ENCODE measurements at regions not wholly inside any gene's neighbourhood (a gene's known extent, or its start where the extent isn't known, plus 50 kb on each side); places are given as distances from the start of the nearest gene placed in this dataset.
"Not testable (repeated sequence)": the region's sequence is repeated elsewhere in the genome, so short reads cannot be mapped to it uniquely, and the experiment has no call there.

DNA sequence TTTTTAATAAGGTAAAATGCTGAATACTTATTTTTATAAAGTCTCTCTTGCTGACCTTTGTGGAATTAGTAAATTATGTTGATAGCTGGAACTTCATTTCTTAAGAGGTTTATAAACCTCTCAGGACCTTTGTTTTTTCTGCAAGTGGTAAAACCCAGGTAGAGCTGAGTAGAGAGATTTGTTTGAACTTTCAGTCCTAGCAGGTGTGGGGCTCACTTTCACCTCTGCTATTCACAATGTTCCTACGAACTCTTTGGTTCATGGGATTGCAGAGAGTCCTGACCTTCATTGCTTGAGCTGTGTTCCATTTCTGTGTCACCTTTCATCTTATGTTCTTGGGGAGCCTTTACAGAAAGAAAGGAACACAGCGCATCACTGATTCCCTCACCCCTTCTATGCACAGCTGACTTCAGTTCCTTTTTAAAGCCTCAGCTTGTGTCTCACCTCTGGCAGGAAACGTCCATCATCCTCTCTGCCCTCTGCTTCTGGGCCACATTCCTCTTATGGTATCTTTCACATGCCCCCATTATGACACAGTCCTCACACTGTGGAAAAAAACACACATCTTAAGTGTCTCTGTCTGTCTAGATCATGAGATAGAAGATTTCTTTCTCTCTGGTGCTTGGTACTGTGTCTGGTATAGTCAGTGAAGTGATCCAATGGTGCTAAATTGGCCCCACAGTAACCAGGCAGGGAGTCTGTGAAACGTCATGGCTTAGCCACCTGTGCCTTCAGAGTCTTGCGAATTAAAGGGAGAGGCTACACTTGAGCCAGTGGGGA is 262.5 kb upstream of the B3GALT2 start:
- peak; percentile 8 for DNase-seq

DNA sequence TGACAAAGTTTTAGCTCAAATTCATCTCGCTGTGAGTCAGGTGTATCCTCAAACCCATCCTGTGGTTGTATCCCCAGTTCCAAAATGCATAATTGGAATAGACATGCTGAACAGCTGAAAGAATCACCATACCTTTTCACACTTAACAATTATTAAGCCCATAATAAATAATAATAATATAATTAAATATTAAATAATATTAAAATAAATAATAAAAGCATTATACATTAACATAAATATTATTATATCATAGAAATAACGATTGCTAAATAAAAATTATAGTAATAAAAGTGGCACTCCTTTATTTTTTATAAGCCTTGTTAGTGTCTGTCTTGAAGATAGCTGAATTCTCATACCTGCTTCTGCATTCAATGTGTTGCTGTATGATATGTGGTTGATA is 257.5 kb upstream of the B3GALT2 start:
- DNase-seq, result no peak

DNA sequence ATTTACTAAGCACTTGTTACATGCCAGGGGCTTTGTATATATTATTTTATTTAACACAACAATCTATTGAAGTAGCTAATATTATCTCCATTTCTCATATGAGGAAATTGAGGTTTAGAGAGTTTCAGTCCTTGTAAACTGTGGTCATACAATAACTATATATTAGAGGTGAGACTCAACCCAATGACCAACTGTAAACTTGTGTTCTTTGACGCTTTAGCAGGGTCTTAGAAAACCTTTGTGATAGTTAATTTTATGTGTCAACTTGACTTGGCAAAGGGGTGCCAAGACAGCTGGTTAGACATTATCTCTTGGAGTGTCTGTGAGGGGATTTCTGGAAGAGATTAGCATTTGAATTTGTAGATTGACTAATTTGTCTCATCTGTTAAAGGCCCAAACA is 252.4 kb upstream of the B3GALT2 start:
- no peak for DNase-seq

DNA sequence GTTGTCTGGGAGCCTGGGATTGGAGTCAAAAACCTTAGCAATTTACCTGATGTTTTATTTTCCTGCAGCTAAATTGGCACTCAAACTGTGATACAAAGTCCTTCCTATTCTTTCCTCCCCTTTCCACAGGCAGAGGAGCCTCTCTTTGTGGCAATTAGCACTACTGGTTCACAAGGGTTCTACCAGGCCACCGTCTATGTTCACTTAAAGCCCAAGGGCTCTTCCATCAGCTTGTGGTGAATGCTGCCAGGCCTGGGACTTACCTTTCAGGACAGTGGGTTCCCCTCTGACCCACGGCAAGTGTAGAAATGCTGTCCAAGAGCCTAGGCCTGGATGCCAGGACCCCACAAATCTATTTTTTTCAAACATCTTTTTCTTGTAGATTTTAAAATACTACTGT is 251.9 kb upstream of the B3GALT2 start:
- no peak for DNase-seq

DNA sequence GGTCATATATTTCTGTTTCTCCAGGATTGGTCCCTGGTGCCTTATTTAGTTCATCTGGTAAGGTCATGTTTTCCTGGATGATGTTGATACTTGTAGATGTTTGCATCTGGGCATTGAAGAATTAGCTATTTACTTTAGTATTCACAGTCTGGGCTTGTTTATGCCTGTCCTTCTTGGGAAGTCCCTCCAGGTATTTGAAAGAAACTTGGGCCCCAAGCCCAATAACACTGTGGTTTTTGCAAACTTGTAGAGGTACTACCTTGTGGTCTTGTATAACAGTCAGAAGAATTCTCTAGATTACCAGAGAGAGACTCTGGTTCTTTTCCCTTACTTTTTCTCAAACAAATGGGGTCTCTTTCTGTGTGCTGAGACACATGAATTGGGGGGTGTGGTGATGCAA is 251.4 kb upstream of the B3GALT2 start:
- DNase-seq, result no peak

DNA sequence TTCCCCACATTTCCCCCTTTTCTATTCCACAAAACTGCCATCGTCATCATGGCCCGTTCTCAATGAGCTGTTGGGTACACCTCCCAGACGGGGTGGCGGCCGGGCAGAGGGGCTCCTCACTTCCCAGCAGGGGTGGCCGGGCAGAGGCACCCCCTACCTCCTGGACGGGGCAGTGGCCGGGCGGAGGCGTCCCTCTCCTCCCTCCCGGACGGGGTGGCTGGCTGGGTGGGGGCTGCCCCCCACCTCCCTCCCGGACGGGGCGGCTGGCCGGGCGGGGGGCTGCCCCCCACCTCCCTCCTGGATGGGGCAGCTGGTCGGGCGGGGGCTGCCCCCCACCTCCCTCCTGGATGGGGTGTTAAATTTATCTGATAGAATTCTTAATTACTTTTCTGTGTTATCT is 250.9 kb upstream of the B3GALT2 start:
- not testable (repeated sequence) for DNase-seq

DNA sequence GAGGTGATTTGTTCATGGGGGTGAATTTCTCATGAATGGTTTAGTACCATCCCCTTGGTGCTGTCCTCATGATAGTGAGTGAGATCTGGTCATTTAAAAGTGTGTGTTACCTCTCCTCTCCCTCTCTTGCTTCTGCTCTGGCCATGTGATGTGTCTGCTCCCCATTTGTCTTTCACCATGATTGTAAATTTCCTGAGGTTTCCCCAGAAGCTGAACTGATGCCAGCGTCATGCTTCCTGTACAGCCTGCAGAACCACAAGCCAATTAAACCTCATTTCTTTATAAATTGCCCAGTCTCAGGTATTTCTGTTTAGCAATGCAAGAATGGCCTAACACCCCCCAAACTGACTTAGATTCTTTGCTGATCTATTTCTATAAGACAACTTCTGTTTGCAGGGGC is 249.4 kb upstream of the B3GALT2 start:
- no peak for DNase-seq

DNA sequence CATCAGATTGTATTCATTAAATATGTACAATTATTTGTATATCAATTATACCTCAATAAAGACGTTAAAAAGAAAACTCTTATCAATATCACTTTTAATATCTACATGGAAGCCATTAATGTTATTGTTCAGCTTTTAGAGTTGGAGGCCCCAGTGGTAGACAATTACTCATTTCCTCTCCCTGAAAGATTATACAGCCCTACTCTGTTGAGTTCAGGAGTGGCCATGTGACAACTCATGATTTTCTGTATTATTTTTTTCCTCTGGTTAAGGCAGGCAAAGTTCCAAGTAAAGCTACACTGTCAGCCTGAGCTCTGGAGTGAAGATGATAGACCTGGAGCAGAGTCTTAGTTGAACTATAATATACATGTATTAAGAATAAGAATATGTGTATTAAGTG is 247.9 kb upstream of the B3GALT2 start:
- DNase-seq, result no peak

DNA sequence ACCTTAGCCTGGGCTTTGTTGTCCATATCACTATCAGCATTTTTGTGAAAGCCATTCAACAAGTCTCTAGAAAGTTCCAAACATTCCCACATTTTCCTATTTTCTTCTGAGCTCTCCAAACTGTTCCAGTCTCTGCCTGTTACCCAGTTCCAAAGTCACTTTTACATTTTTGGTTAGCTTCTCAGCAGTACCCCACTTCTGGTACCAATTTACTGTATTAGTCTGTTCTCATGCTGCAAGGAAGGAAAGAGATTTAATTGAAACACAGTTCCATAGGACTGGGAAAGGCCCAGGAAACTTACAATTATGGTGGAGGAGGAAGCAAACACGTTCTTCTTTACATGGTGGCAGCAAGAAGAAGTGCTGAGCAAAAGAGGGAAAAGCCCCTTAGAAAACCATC is 247.2 kb upstream of the B3GALT2 start:
- no peak for DNase-seq

DNA sequence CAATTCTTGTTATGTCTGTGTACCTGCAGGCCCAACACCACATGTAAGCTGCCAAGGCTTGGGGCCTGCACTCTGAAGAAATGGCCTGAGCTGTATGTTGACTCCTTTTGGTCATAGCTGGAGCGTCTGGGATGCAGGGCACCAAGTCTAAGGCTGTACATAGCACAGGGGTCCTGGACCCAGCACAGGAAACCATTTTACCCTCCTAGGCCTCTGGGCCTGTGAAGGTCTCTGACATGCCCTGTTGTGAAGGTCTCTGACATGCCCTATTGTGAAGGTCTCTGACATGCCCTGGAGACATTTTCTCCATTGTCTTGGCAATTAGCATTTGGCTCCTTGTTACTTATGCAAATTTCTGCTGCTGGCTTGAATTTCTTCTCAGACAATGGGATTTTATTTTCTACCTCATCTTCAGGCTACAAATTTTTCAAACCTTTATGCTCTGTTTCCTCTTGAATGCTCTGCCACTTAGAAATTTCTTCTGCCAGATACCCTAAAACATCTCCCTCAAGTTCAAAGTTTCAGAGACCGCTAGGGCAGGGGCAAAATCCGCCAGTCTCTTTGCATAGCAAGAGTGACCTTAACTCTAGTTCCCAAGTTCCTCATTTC is 246.7 kb upstream of the B3GALT2 start:
- no peak for DNase-seq

DNA sequence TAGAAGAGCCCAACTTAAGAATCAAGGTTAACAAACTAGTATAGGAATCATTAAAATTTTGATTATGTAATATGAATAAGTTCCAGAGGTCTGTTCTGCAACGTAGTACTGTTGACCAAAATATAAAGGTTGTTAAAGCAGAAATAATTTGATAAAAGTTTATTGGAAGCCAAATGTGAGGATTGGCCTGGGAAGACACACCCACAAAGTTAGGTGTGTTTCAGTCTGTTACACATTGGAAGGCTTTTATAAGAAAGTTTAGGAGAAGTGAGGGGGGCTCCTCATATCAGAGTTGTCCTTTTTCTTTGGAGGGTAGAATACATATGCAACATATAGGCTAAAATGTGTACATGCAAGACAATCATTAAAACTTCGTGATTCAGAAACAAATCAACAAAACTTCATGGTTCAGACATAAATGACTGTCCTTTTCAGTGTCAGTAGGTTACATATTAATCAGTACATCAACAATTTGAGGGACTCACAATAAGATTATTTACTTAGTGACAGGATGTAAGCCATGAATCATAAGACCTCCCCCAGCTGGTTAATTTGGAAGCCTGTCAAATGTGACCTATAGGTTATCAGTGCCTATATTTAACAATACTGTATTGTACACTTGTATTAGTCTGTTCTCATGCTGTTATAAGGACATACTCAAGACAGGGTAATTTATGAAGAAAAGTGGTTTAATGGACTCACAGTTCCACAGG is 245.0 kb upstream of the B3GALT2 start:
- DNase-seq, result no peak

DNA sequence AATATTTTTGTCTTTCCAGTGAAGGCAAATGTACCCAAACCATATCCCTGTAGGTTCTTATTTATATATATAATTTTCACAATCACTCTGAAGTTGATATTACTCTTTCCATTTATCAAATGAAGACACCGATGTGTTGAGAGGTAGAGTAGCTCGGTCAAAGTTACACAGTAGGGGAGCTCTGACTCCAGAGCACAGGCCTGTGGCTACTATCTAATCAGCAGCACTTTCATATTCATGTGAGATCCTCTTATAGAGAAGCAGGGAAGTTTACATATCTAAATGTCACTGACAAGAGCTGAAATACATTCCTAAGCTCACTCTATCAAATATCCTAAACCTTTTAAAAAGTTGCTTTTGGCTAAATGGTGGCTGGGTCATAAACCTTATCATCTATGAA is 241.1 kb upstream of the B3GALT2 start:
- DNase-seq, result no peak

DNA sequence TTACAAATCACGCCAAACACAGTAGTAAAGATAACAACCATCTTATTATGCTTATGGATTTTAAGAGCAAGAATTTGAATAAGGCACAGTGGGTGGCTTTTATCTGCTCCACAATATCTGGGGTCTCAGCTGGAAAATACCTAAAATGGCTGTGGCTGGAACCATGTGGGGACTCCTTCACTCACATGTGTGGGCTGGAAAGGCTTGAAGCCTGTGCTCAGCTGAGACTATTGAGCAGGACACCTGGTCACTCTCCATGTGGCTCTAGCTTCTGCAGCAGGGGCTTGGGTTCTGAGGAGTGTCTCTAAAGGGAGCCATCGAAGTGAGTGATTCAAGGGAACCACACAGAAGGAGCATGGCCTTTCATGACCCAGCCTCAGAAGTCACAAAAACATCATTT is 239.6 kb upstream of the B3GALT2 start:
- no peak for DNase-seq

DNA sequence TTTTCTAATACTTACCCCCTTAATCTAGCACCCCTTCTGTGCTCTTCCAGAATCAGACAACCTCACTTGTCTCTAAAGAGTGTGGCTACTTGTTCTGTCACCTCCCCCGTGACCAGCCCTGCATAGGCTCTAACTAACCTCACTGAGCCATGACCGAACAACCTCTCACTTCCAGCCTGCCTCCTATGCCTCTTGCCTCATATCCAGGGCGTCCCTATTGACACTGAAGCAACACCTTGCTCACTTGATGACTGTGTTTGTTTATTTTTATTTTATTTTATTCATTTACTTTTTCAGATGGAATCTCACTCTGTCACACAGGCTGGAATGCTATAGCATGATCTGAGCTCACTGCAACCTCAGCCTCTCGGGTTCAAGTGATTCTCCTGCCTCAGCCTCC is 235.1 kb upstream of the B3GALT2 start:
- DNase-seq, result no peak

DNA sequence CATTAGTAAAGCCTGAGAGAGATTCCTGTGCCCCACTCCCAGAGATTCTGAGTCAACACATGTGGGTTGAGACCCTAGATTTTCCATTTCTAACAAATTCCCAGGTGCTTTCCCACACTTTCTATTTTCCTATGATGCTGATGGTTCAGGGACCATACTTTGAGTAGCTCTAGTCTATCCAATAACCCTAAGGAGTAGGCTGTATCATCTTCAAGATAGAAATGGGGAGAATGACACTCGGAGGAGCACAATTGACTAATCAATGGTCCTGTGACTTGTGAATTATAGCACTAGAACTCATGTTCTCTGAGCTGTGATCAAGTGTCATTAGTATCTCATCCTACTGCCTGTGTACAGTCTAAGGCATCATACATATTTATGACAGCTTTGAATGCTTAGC is 232.9 kb upstream of the B3GALT2 start:
- no peak for DNase-seq

DNA sequence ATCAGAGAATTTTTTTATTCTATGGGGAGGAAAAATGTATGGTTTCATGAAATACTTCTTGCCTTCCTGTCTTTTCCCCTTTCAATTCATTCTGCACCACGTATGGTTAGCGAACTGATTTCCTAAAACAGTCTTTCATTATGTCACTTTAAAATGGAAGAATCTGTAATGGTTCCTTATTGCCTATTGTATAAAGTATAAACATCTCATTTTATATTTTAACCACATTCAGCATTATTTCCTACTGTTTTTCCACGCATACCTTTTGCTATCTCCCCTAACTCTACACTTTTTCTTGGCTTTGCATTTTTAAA is 232.3 kb upstream of the B3GALT2 start:
- no peak for DNase-seq

DNA sequence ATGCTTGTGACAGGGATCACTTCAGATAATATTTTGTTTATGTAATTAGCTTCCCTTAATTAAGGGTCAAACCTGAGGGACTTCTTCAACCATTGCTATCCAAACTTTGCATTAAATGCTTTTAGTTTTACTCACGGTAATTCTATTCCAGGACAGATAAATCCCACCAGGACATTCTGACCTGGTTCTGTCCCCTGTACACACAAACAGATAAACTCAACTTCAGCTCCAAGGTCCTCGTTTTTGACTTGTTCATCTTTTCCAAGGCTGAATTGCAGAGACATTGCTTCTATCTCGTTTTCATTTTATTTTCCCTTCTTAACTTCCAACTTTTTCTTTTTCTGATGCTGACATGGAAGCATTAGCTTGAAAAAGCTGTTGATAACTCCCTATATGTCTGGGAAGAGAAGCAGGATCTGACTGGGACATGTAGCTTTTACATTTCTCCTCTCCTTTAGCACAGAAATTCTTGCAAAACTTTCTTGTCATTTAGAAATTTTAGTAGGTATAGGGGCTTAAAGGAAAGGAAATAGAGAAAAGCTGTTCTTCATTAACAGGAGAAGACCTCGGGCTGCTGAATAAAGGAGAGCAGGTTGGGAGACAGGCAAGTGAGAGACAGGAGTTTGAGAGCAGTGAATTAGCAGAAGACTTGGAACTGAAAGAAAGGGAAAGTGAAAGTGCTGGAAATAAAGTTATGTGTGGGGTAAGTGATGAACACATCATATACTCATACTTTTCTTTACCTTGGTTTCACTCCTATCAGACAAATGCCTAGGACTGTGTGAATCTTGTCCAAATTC is 231.7 kb upstream of the B3GALT2 start:
- DNase-seq, result peak; percentile 52

DNA sequence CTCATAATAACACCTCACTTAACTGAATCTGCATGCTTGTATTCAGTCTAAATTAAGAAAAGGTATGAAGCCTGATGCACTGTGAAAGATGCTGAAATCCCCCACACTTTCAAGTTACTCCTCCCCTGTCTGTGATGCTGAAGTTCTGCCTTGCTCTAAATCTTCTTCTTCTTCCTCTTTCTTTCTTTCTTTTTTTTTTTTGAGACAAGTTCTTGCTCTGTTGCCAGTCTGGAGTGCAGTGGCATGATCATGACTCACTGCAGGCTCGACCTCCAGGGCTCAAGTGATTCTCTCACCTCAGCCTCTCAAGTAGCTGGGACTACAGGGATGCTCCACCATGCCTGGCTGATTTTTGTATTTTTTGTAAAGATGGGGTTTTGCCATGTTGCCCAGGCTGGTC is 231.0 kb upstream of the B3GALT2 start:
- DNase-seq, result no peak

DNA sequence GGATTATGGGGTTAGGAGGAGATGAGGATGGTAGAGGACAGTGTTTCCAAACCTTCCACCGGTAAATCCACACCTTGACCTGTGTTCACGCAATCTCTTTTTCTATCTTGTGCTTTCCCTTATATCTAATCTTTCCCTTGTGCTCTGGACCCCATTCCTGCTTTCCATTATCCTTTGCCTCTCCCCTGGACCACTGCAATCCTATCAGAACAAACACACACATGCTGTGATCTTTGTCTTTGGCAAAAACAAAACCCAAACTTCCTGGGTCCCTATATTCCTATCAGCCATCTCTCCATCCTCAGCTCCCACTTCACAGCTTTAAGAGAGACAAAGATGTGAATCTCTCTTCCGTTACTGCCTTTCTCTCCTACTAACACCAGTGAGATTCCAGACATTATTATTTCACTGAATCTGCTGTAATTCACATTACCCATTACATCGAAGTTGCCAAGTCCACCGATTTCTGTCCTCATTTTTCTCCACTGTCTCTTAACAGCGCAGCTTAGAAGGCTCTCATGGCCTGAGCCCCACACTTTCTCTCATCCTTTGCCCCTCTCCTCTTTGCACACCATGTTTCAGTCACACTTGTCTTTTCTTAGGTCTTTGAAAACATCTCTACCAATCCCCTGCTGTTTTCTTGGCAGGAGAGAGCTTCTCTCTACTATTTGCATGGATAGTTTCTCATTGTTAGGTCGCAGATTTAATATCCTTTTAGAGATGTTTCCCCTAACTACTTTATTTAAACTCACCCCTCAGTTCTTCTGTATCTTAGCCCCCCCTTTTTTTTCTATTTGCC is 230.0 kb upstream of the B3GALT2 start:
- DNase-seq, result no peak

DNA sequence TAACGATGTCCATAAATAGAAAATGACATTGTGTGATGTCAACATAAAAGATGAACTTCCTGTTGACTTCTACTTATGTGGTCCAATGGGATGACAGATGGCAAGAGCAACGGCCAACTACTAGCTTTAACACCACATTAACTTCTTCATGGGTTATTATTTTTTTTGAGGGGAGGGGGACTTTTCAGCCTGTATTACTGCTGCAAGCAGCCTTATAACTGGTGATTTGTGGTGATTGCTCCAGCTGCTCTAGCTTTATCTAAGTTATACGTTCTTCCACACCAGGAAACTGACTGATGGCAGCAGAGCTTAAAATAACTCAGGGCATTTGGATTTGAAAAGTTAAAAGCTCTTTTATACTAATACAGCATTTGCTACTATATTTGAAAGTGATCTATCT is 228.8 kb upstream of the B3GALT2 start:
- no peak for DNase-seq

DNA sequence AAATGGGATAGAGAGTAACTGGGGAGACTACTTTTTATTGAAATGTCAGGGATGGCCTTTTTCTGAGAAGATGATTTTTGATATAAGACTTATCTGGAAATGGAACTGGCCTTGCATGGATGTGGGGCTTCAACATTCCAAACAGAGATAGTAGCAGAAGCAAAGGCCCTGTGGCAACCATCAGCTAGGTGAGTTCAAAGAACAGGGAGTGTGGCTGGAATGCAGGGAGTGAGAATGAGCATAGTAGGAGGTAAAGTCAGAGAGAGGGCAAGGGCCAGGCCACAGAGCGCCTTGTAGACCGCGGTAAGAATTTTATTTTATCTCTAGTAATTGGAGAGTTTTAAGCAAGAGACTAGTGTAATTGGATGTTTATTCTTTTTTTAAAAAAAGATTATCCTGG is 227.0 kb upstream of the B3GALT2 start:
- no peak for DNase-seq

DNA sequence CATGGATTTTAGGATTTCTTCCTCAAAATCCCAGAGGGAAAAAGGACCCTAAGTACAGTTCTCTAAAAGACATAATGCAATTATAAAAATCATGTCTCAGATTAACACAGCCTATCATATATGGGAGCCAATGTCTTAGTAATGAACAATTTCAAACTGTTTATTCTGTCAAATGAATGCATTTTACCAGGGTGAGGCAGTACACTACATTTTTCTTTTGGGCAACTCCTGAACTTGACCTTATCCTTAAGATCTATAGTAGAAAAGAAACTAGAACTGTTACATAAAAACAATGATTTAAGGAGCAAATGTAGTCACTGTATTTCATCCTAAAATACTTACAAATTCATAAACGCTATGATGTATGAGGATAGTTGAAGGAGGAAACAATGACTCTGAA is 226.3 kb upstream of the B3GALT2 start:
- DNase-seq, result no peak

DNA sequence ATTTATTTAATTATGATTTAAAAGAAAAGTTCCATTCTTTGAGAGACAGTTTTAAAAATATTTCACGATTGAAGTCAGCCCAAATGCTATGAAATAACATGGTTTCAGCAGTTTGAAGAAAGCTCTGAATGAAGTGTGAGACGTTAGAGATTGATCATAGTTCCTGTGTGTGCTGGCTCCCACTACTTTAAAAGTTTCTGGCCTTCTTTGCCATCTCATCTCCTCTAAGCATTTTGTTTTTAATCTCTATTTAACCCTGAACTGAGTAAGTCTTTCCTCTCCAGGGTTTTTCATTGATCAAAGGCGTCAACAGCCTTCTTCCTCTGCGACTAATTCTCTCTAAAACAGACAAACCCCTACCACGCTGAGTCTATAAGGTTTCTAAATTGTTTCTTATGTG is 225.3 kb upstream of the B3GALT2 start:
- DNase-seq, result peak; percentile 6

Data from activated CD4-positive, alpha-beta T cell treated with anti-CD3 and anti-CD28 coated beads, Interleukin-10, Interleukin-2, amounts not matched to agents 100 ng/mL and 50 ng/mL, durations not matched to agents 16 hours and 8 hours (primary cell).